ENCODE measurements at regions not wholly inside any gene's neighbourhood (a gene's known extent, or its start where the extent isn't known, plus 50 kb on each side); places are given as distances from the start of the nearest gene placed in this dataset.

DNA sequence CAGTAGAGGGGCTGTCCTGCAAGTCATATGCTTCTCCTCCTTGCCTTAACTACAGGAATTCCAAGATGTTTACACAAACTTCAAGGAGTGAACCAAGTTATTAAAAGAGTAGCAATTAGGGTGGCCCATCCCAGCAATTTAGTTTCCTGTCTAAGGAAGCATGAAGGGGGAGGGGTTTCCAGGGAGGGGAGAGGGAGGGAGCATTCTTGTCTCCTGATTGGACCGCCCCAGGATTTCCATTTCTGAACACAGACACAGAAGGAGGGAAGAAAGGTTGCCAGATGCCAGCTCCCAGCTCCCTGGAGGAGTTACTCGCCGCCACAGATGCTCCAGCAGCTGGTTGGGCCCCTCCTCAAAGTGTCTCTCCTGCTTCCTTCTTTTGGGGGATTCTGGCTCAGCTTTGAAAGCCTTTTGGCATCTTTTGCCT is 107.6 kb downstream of the TRIB2 start:
- TF ChIP-seq POLR2A (IDR thresholded peaks at IDR 0.05) (no peak), POLR2AphosphoS5 (IDR thresholded peaks at IDR 0.05) (no peak), EP300 (IDR thresholded peaks at IDR 0.05) (no peak)
- TF ChIP-seq, protein P1, sequence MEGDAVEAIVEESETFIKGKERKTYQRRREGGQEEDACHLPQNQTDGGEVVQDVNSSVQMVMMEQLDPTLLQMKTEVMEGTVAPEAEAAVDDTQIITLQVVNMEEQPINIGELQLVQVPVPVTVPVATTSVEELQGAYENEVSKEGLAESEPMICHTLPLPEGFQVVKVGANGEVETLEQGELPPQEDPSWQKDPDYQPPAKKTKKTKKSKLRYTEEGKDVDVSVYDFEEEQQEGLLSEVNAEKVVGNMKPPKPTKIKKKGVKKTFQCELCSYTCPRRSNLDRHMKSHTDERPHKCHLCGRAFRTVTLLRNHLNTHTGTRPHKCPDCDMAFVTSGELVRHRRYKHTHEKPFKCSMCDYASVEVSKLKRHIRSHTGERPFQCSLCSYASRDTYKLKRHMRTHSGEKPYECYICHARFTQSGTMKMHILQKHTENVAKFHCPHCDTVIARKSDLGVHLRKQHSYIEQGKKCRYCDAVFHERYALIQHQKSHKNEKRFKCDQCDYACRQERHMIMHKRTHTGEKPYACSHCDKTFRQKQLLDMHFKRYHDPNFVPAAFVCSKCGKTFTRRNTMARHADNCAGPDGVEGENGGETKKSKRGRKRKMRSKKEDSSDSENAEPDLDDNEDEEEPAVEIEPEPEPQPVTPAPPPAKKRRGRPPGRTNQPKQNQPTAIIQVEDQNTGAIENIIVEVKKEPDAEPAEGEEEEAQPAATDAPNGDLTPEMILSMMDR (IDR thresholded peaks at IDR 0.05): no peak

Data from suprapubic skin (tissue), 4 donors.